Fibroblast of lung (primary cell): ENCODE measurements at regions not wholly inside any gene's neighbourhood (a gene's known extent, or its start where the extent isn't known, plus 50 kb on each side); places are given as distances from the start of the nearest gene placed in this dataset.

Experiments used
- DNase-seq, 2 donors: peaks; one replicate each; pipeline versions ENCODE4 v3.0.0 to v3.0.0-alpha.2; 2010; ENCODE audit warnings: low read depth in 2 of 2
- H2AFZ ChIP-seq: 2 replicates; pipeline ENCODE4 v1.5.1; 2012; ENCODE audit warnings: low read length, control low read depth, inconsistent platforms
- H3K27ac ChIP-seq: 2 replicates; pipeline ENCODE4 v1.5.1; 2011; ENCODE audit warnings: low read length, control low read depth; ENCODE audit not compliant: insufficient read depth
- H3K27me3 ChIP-seq: 2 replicates; pipeline ENCODE4 v1.5.1; 2011; ENCODE audit warnings: mild to moderate bottlenecking, low read length; ENCODE audit not compliant: control insufficient read depth, insufficient read depth
- H3K36me3 ChIP-seq: 2 replicates; pipeline ENCODE4 v1.5.1; 2011; ENCODE audit warnings: low read length; ENCODE audit not compliant: control insufficient read depth, insufficient read depth
- H3K4me1 ChIP-seq: 2 replicates; pipeline ENCODE4 v1.5.1; 2011; ENCODE audit warnings: low read length; ENCODE audit not compliant: control insufficient read depth, insufficient read depth; ENCODE audit errors: extremely low read depth
- H3K4me2 ChIP-seq: 2 replicates; pipeline ENCODE4 v1.5.1; 2011; ENCODE audit warnings: low read length, control low read depth; ENCODE audit not compliant: insufficient read depth; ENCODE audit errors: extremely low read depth
- H3K4me3 ChIP-seq, 4 experiments: fragments of 200-600 bp in 1 of 4; sonication (generic) in 1 of 4; replicated peaks in 1 of 4; 2 replicates each; pipeline ENCODE4 v1.5.1; 2011 to 2016; ENCODE audit warnings: low read length in 4 of 4, low read depth in 3 of 4, mild to moderate bottlenecking in 3 of 4, control low read depth in 2 of 4, inconsistent platforms in 1 of 4, mixed read lengths in 1 of 4; ENCODE audit not compliant: insufficient read depth in 1 of 4; ENCODE audit errors: control extremely low read depth in 1 of 4
- H3K79me2 ChIP-seq: 2 replicates; pipeline ENCODE4 v1.5.1; 2012; ENCODE audit warnings: mild to moderate bottlenecking, low read length, inconsistent platforms; ENCODE audit not compliant: control insufficient read depth, insufficient read depth
- H3K9ac ChIP-seq: 2 replicates; pipeline ENCODE4 v1.5.1; 2011; ENCODE audit warnings: mild to moderate bottlenecking, low read length, control low read depth; ENCODE audit not compliant: insufficient read depth
- H3K9me3 ChIP-seq: 2 replicates; pipeline ENCODE4 v1.5.1; 2012; ENCODE audit warnings: low read depth, low read length; ENCODE audit not compliant: control insufficient read depth, insufficient read depth
- H4K20me1 ChIP-seq: 2 replicates; pipeline ENCODE4 v1.5.1; 2011; ENCODE audit warnings: low read length; ENCODE audit not compliant: control insufficient read depth, insufficient read depth; ENCODE audit errors: extremely low read depth
- EZH2 ChIP-seq: IDR thresholded peaks from 2 replicates; pipeline ENCODE4 v1.5.1; 2012; ENCODE audit warnings: low read length, control low read depth, mild to moderate bottlenecking; ENCODE audit errors: missing control alignments
- TF ChIP-seq, protein P1 (sequence below), 2 donors: IDR thresholded peaks in 1 of 2; conservative IDR thresholded peaks in 1 of 2; 1 replicate in 1 of 2; 2 replicates in 1 of 2; pipeline ENCODE4 v1.5.1; 2011 to 2012; ENCODE audit warnings: low read length in 2 of 2, control low read depth in 1 of 2, inconsistent platforms in 1 of 2, low read depth in 1 of 2, mild to moderate bottlenecking in 1 of 2

DNA sequence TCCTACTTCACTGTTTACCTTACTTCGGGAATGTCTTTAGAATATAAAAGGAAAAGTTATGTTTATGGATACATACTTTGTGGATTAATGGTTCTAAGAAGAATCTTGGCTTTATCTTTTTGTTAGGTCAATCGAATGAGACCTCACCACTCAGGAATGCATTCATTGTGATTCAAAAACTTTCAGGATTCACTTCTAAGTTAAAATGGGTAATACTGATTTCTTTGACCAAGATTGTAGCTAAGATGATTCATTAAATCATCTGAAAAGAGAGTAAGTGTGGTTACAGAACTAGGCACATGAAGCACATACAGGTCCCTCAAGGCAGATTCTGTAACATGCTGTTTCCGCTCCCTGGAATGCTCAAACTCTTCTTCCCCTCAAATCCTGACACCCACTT is 716.4 kb downstream of the KCNA4 start:
- Histone ChIP-seq H3K36me3 (no peaks in the 10 kb centered on the region), H3K9me3 (no peaks in the 10 kb centered on the region), H4K20me1 (no peaks in the 10 kb centered on the region), H3K9ac (no peak overlapping the region), H3K27me3 (no peaks in the 10 kb centered on the region), H3K79me2 (no peaks in the 10 kb centered on the region), H2AFZ (no peak overlapping the region), H3K4me2 (peak overlapping the region; percentile 4), H3K4me1 (no peaks in the 10 kb centered on the region), H3K4me3 (no peak overlapping the region), H3K27ac (peak overlapping the region; percentile 11)
- peak; percentile 30 to 97 for DNase-seq
- TF ChIP-seq, protein P1, sequence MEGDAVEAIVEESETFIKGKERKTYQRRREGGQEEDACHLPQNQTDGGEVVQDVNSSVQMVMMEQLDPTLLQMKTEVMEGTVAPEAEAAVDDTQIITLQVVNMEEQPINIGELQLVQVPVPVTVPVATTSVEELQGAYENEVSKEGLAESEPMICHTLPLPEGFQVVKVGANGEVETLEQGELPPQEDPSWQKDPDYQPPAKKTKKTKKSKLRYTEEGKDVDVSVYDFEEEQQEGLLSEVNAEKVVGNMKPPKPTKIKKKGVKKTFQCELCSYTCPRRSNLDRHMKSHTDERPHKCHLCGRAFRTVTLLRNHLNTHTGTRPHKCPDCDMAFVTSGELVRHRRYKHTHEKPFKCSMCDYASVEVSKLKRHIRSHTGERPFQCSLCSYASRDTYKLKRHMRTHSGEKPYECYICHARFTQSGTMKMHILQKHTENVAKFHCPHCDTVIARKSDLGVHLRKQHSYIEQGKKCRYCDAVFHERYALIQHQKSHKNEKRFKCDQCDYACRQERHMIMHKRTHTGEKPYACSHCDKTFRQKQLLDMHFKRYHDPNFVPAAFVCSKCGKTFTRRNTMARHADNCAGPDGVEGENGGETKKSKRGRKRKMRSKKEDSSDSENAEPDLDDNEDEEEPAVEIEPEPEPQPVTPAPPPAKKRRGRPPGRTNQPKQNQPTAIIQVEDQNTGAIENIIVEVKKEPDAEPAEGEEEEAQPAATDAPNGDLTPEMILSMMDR (conservative IDR thresholded peaks at IDR 0.05 in 1 of 2, IDR thresholded peaks at IDR 0.05 in 1 of 2; ENCODE audit: low read depth in 1 of 2, low read length in 2 of 2): no peak

DNA sequence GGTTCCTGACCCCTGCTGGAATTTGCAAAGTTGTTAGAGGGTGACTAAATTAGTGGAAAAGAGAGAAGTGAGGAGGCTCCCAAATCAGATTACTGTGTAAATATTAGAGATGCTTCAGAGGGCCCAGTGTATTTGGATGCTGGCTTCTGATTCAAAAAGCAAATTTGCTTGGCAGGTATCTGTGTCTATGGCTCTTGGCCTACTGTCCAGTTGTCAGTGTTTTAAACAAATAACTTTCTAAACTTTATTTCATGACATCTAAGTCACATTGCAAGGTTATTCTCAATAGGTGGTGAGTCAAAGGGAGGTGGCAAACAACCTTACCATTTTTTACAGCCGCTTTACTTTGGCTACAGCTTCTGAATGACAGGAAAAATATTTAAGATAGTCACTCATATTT is 720.1 kb downstream of the KCNA4 start:
- H4K20me1 ChIP-seq: no peaks in the 10 kb centered on the region
- H3K27ac ChIP-seq: no peak overlapping the region
- H3K79me2 ChIP-seq: no peaks in the 10 kb centered on the region
- DNase-seq: no peak
- no peaks in the 10 kb centered on the region for H3K36me3 ChIP-seq
- H3K4me2 ChIP-seq: no peak overlapping the region
- TF ChIP-seq EZH2: no peak
- TF ChIP-seq, protein P1 (conservative IDR thresholded peaks at IDR 0.05 in 1 of 2, IDR thresholded peaks at IDR 0.05 in 1 of 2; ENCODE audit: low read depth in 1 of 2, low read length in 2 of 2): no peak
- no peak overlapping the region for H3K9ac ChIP-seq
- H3K27me3 ChIP-seq: no peaks in the 10 kb centered on the region
- H2AFZ ChIP-seq: no peak overlapping the region
- H3K9me3 ChIP-seq: no peaks in the 10 kb centered on the region
- peaks cover 2% of the 10 kb centered on the region for H3K4me1 ChIP-seq
- H3K4me3 ChIP-seq: no peak overlapping the region

DNA sequence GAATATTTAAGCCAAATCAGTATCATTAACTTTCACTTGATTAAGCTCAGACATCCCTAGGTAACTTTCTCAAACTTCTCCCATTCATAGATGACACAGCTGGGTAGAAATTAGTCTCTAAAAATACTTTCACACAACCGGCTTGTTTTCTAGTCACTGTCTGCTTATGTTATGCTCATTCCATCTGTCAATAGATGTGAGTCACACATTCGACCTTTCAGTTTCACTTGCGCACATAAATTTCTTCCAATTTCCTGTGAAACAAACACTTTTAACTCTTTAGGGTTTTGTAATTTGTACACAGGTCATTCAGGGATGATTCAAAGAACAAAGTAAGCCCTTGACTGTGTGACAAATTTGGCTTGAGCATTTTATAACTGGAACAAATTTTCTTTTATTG is 723.0 kb downstream of the KCNA4 start:
- H3K4me1 ChIP-seq: peaks cover 2% of the 10 kb centered on the region
- no peaks in the 10 kb centered on the region for H3K79me2 ChIP-seq
- no peak overlapping the region for H3K27ac ChIP-seq
- no peak overlapping the region for H3K9ac ChIP-seq
- TF ChIP-seq, protein P1 (conservative IDR thresholded peaks at IDR 0.05 in 1 of 2, IDR thresholded peaks at IDR 0.05 in 1 of 2; ENCODE audit: low read depth in 1 of 2, low read length in 2 of 2): no peak
- TF ChIP-seq EZH2: no peak
- H2AFZ ChIP-seq: no peak overlapping the region
- no peaks in the 10 kb centered on the region for H4K20me1 ChIP-seq
- peak; percentile 72 to 89 for DNase-seq
- no peaks in the 10 kb centered on the region for H3K27me3 ChIP-seq
- H3K4me3 ChIP-seq: no peak overlapping the region
- H3K4me2 ChIP-seq: peak overlapping the region; percentile 54
- no peaks in the 10 kb centered on the region for H3K36me3 ChIP-seq
- no peaks in the 10 kb centered on the region for H3K9me3 ChIP-seq
